ENCODE measurements at regions not wholly inside any gene's neighbourhood (a gene's known extent, or its start where the extent isn't known, plus 50 kb on each side); places are given as distances from the start of the nearest gene placed in this dataset.

DNA sequence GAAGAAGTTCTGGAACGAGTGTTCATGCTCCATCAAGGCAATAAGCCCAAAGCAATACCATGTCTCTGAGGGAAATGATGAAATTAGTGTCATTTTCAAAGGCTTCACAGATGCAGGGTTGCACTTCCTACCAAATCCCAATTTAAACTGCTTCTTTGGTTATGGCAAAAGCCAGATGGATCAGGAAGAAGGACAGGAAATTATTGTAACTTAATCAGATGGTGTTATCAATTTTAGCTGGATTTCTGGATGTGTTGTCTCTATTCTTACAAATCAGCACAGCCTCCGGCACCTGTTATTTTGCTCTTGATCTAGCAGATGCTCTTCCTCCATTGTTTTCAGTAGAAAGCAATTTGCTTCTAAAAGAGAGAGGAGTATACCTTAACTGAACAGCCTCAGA is 693.4 kb downstream of the SOCS6 start:
- no peak for DNase-seq (ENCODE audit: low read depth)
- H3K4me3 ChIP-seq (ENCODE audit: control insufficient read depth, low read depth, low read length) = no peak overlapping the region
- TF ChIP-seq, protein P1, sequence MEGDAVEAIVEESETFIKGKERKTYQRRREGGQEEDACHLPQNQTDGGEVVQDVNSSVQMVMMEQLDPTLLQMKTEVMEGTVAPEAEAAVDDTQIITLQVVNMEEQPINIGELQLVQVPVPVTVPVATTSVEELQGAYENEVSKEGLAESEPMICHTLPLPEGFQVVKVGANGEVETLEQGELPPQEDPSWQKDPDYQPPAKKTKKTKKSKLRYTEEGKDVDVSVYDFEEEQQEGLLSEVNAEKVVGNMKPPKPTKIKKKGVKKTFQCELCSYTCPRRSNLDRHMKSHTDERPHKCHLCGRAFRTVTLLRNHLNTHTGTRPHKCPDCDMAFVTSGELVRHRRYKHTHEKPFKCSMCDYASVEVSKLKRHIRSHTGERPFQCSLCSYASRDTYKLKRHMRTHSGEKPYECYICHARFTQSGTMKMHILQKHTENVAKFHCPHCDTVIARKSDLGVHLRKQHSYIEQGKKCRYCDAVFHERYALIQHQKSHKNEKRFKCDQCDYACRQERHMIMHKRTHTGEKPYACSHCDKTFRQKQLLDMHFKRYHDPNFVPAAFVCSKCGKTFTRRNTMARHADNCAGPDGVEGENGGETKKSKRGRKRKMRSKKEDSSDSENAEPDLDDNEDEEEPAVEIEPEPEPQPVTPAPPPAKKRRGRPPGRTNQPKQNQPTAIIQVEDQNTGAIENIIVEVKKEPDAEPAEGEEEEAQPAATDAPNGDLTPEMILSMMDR (IDR thresholded peaks at IDR 0.05; ENCODE audit: control insufficient read depth, insufficient read depth, low read depth, low read length, missing control alignments) = no peak

DNA sequence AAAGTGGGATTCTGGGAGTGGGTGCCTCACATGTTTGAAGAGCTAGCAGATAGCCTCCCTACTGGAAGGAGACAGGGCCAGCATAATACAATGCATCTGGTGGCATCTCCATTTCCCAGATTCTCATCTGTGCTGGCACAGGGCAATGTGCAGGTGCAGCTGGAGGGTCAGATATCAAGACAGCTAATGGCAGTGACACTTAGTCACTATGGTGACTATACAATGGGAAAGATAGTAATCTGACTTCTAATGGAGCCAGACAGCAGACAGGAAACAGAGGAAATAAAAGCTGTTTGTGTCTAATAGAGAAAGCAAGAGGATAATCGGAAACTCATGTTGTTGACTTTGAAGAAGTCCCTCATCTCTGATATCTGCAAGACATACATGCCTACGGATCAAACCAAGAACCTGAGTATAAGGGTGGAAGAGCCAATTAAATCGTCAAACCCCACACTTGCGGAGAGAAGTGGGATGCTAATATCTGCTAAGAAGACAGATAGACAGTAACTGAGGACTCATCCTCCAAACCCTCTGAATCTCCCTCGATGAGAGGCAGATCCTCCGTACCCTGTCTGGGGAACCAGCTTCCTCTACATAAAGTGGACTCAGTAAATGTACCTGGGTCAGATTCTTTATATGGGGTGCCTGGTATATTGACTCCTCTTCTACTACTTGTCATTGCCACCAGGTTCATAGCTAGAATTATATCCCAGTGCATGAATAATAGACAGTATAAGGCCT is 692.7 kb downstream of the SOCS6 start:
- no peak overlapping the region for H3K4me3 ChIP-seq (ENCODE audit: control insufficient read depth, low read depth, low read length)
- TF ChIP-seq, protein P1 (IDR thresholded peaks at IDR 0.05; ENCODE audit: control insufficient read depth, insufficient read depth, low read depth, low read length, missing control alignments) = no peak
- DNase-seq (ENCODE audit: low read depth) = no peak

DNA sequence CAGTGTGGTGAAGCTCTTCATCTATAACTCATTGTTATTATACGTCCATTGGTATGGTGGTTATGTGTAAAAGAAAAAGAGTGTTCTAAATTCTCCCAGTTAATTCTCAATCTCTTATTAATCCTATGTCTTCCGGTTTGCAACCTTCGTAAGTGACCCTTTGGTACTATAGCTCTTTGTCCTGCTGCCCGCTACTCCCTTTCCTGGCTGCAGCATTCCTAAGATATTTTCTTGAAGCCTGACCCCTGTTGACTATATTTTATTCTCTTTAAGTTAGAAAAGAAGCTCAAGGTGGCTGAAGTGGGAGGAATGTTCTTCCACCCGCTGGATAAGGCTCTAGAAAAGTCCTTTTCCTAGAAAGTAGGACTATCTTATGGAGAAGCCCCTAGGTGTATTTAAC is 684.8 kb downstream of the SOCS6 start:
- no peak for DNase-seq (ENCODE audit: low read depth)
- TF ChIP-seq, protein P1 (IDR thresholded peaks at IDR 0.05; ENCODE audit: control insufficient read depth, insufficient read depth, low read depth, low read length, missing control alignments) = no peak
- no peak overlapping the region for H3K4me3 ChIP-seq (ENCODE audit: control insufficient read depth, low read depth, low read length)

DNA sequence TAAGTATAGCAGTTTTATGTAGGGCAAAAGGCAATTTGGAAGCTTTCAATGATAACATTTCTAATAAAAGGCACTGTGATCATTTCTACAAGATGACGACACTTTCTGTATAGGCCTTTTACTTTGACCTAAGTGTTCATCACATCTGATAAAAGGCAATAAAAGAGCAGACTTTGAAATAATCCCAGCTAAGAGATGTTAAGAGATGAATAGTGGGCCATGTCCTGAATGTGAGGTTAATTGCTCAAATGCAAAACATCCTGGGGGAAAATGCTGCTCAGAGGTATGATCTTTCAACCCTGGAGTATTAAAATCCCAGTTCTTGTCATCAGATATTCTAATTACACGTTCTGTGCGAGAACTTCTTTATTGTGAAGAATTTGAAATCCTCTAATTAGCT is 677.6 kb downstream of the SOCS6 start:
- TF ChIP-seq, protein P1 (IDR thresholded peaks at IDR 0.05; ENCODE audit: control insufficient read depth, insufficient read depth, low read depth, low read length, missing control alignments) = no peak
- no peak overlapping the region for H3K4me3 ChIP-seq (ENCODE audit: control insufficient read depth, low read depth, low read length)
- no peak for DNase-seq (ENCODE audit: low read depth)

DNA sequence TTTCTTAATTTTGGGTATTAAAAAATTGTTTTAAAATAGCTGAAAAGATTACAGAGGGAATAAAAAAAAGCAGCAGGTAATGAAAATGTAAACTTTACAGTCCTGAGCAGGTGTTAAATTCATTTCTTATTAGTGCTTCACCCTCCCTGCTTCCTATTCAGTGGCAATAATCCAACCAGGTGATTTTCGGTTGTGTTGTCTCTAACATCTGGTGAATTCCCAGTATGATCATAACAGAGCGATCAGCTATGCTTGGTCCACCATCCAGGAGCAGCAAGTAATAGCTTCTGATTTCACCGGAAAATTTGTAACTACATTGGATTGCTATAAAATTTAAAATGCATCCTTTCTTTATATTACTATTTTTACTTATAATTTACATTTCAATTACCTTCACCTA is 673.1 kb downstream of the SOCS6 start:
- no peak for DNase-seq (ENCODE audit: low read depth)
- TF ChIP-seq, protein P1 (IDR thresholded peaks at IDR 0.05; ENCODE audit: control insufficient read depth, insufficient read depth, low read depth, low read length, missing control alignments) = no peak
- no peak overlapping the region for H3K4me3 ChIP-seq (ENCODE audit: control insufficient read depth, low read depth, low read length)

DNA sequence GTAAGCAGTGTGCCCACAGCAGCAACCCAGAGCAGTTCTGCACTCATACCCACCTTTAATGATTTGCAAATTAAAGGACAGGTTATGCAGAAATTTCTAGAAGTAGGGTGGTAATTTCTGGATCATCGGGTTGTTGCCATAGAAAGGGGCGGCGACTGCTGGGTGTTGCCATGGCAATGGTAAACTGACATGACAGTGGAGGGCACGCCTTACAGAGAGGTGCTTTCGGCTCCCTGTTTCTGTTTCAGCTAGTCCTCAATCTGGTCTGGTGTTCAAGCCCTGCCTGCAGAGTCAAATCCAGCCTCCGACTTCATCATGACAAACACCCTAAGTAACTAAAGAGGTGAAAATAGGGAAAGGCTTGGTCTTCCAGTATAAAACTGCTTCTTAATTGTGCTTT is 667.7 kb downstream of the SOCS6 start:
- DNase-seq (ENCODE audit: low read depth) = no peak
- no peak overlapping the region for H3K4me3 ChIP-seq (ENCODE audit: control insufficient read depth, low read depth, low read length)
- TF ChIP-seq, protein P1 (IDR thresholded peaks at IDR 0.05; ENCODE audit: control insufficient read depth, insufficient read depth, low read depth, low read length, missing control alignments) = no peak
